ENCODE measurements at regions not wholly inside any gene's neighbourhood (a gene's known extent, or its start where the extent isn't known, plus 50 kb on each side); places are given as distances from the start of the nearest gene placed in this dataset.
A peak's percentile ranks its signal among the peaks of the same experiment; 100 is the strongest.

DNA sequence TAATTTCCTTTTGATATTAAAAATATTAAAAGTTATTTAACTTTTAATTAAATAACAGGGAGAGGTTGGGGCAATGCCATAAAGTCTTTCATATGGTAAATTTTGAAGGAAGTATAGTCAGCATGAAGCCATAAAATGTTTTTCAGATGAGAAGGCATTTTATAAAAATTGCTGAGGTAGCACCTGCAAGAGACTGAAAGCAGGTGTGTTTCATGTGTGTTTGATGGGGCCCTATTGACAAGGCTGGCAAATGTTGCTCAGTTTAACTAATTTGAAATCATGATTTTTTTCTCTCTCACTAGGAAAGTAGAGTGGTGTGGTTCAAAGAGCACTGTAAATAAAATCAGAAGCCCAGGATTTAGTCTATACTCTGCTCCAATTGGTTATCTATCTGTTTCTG lies 805.8 kb upstream of the C9orf72 start:
- no peak for DNase-seq
- Histone ChIP-seq H3K36me3 (ENCODE audit: control insufficient read depth, insufficient read depth, low read length) (no peaks in the 10 kb centered on the region), H3K4me1 (ENCODE audit: control insufficient read depth, insufficient read depth, low read length) (no peaks in the 10 kb centered on the region), H3K9me3 (ENCODE audit: control insufficient read depth, low read length) (no peaks in the 10 kb centered on the region), H3K4me3 (ENCODE audit: low read length) (no peak overlapping the region), H3K9ac (ENCODE audit: extremely low read depth, low read length, poor library complexity, severe bottlenecking) (no peak overlapping the region), H3K27ac (ENCODE audit: low read depth, low read length) (no peak overlapping the region), H3K27me3 (ENCODE audit: control insufficient read depth, insufficient read depth, low read length, poor library complexity, severe bottlenecking) (no peaks in the 10 kb centered on the region)
- Mint-ChIP-seq H3K36me3 (ENCODE audit: low read depth) (no peaks in the 10 kb centered on the region), H3K9me3 (no peaks in the 10 kb centered on the region), H3K27ac (no peak overlapping the region), H3K4me1 (no peaks in the 10 kb centered on the region), H3K27me3 (ENCODE audit: insufficient read depth) (no peaks in the 10 kb centered on the region), H3K4me3 (no peak overlapping the region)
- TF ChIP-seq, protein P1, sequence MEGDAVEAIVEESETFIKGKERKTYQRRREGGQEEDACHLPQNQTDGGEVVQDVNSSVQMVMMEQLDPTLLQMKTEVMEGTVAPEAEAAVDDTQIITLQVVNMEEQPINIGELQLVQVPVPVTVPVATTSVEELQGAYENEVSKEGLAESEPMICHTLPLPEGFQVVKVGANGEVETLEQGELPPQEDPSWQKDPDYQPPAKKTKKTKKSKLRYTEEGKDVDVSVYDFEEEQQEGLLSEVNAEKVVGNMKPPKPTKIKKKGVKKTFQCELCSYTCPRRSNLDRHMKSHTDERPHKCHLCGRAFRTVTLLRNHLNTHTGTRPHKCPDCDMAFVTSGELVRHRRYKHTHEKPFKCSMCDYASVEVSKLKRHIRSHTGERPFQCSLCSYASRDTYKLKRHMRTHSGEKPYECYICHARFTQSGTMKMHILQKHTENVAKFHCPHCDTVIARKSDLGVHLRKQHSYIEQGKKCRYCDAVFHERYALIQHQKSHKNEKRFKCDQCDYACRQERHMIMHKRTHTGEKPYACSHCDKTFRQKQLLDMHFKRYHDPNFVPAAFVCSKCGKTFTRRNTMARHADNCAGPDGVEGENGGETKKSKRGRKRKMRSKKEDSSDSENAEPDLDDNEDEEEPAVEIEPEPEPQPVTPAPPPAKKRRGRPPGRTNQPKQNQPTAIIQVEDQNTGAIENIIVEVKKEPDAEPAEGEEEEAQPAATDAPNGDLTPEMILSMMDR (conservative IDR thresholded peaks at IDR 0.05): no peak

GRCh38 chr9:28389411-28389810 lies 816.1 kb upstream of the C9orf72 start:
- Histone ChIP-seq H3K27me3 (ENCODE audit: control insufficient read depth, insufficient read depth, low read length, poor library complexity, severe bottlenecking) (no peaks in the 10 kb centered on the region), H3K27ac (ENCODE audit: low read depth, low read length) (no peak overlapping the region), H3K9me3 (ENCODE audit: control insufficient read depth, low read length) (no peaks in the 10 kb centered on the region), H3K4me1 (ENCODE audit: control insufficient read depth, insufficient read depth, low read length) (no peaks in the 10 kb centered on the region), H3K9ac (ENCODE audit: extremely low read depth, low read length, poor library complexity, severe bottlenecking) (no peak overlapping the region), H3K36me3 (ENCODE audit: control insufficient read depth, insufficient read depth, low read length) (no peaks in the 10 kb centered on the region), H3K4me3 (ENCODE audit: low read length) (no peak overlapping the region)
- 80% methylated on average over 3 of the region's 3 CpGs; no CpG with 5 or more reads in 1 of the 2 experiments for WGBS, 2 experiments (ENCODE audit: insufficient coverage in 1 of 2, insufficient read length in 1 of 2)
- Mint-ChIP-seq H3K36me3 (ENCODE audit: low read depth) (peaks cover 7% of the 10 kb centered on the region), H3K4me3 (no peak overlapping the region), H3K9me3 (peaks cover 11% of the 10 kb centered on the region), H3K27me3 (ENCODE audit: insufficient read depth) (no peaks in the 10 kb centered on the region), H3K4me1 (peaks cover 25% of the 10 kb centered on the region), H3K27ac (peak overlapping the region; percentile 45)
- TF ChIP-seq, protein P1 (conservative IDR thresholded peaks at IDR 0.05): no peak
- peak; percentile 56 for DNase-seq

DNA sequence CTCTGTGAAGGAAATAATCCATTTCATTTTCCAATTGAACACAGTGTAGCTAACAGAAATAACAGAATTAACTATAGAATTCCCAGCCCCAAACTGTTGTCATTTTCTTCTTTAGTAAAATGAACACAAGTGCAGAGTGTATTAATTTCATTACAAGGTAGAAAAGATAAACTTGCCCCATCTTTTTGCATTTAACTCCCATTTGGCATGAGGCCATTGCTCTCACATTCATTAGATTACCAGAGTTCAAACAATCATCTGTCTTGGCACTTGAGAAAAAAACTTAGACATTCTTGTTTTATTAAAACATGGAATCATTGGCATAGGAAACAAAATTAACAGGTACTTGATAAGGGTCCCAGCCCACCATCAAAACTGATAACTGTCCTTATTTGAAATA lies 821.5 kb upstream of the C9orf72 start:
- Histone ChIP-seq H3K4me1 (ENCODE audit: control insufficient read depth, insufficient read depth, low read length) (peaks cover 5% of the 10 kb centered on the region), H3K27me3 (ENCODE audit: control insufficient read depth, insufficient read depth, low read length, poor library complexity, severe bottlenecking) (no peaks in the 10 kb centered on the region), H3K9ac (ENCODE audit: extremely low read depth, low read length, poor library complexity, severe bottlenecking) (no peak overlapping the region), H3K27ac (ENCODE audit: low read depth, low read length) (no peak overlapping the region), H3K4me3 (ENCODE audit: low read length) (peak overlapping the region; percentile 22), H3K9me3 (ENCODE audit: control insufficient read depth, low read length) (no peaks in the 10 kb centered on the region), H3K36me3 (ENCODE audit: control insufficient read depth, insufficient read depth, low read length) (no peaks in the 10 kb centered on the region)
- Mint-ChIP-seq H3K4me1 (peaks cover 28% of the 10 kb centered on the region), H3K4me3 (no peak overlapping the region), H3K9me3 (no peaks in the 10 kb centered on the region), H3K27me3 (ENCODE audit: insufficient read depth) (no peaks in the 10 kb centered on the region), H3K36me3 (ENCODE audit: low read depth) (no peaks in the 10 kb centered on the region), H3K27ac (no peak overlapping the region)
- no peak for DNase-seq
- TF ChIP-seq, protein P1 (conservative IDR thresholded peaks at IDR 0.05): no peak
